HG03460 (cell line): ENCODE measurements at regions not wholly inside any gene's neighbourhood (a gene's known extent, or its start where the extent isn't known, plus 50 kb on each side); places are given as distances from the start of the nearest gene placed in this dataset.

ENCODE experiments used
- ATAC-seq: cut with Tn5 transposase; IDR thresholded peaks from one replicate; pipeline ENCODE4 v1.9.1; 2021; ENCODE audit not compliant: unreplicated experiment

DNA sequence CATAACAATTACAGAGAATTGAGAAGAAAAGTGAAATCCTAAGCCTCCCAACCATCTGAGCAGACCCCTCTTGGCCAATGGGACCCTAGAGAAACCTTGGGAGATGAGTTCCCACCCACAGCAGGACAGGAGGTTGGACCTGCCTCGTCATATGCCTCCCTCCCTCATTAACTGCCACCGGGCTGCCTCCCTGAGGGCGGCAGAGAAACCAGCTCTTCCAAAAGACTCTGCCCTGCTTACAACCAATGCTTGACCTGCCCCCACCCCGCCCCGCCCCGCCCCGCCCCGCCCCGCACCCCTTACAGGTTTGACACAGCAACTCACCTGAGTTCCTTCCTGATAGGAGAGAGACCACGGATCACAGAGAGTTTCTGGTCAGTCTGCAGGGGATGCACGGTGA, 86.1 kb downstream of the ADRA2C start:
- ATAC-seq, result no peak

DNA sequence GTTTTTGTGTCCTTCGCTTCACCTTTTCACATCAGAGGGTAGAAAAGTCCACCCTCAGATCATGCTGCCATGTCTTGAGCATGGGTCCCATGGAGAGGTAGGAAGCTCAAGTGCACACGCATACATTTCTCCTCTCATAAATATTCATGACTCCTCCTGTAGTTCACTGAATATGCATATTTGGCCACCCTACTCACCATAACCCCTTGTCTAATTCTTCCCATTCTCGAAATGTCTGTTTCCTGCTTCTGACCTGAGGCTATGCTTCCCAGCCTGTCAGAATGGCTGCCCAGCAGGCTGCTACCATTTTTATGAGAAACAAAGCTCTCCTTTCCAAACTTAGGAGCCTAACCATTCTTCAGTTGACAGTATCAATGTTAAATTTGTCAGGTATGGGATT, 86.5 kb downstream of the ADRA2C start:
- no peak for ATAC-seq

DNA sequence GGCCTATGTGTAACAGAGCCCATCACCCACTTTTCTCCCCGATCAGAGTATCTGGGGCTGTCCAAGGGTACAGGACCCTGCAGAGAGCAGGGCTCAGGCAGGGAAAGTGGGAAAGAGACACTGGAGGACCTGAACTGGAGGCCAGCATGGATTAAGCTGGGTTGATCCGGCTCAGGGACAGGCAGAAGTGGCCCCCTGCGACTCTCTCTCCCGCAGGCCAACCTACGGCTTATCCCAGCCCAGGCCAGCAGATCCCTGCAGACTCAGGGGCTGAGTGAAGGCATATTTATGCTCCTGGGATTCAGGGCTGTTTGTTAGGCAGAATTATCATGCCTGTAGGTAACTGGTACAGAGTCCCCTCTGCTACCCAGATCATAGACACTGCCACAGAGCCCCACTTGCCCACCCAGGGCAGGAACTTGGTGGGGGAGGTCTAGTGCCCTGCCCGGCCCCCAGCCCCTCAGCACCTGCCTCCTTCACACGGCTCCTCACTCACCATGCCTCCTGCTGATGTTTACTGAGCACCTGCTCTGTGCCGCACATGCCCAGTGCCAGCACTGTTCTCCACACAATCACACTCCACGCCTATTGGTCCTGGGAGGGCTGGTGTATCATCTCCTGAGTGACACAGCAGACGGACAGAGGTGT, 87.3 kb downstream of the ADRA2C start:
- no peak for ATAC-seq

DNA sequence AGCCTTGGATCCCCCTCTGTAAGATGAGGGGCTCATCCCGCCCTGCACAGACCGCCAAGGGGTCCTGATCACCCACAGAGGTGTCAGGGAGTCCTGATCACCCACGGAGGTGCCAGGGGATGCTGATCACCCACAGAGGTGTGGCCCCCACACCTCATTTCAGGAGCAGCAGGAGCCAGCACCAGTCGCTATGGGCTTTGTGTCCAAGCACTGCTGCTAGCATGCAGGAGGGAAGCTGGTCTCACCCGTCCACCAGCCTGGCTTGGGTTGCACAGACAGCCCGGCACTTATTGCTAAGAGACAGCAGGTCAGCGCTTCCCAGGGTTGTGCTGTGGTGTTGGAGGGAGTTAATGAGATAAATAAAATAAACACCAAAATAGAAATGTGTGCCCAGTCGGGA, 88.5 kb downstream of the ADRA2C start:
- no peak for ATAC-seq

DNA sequence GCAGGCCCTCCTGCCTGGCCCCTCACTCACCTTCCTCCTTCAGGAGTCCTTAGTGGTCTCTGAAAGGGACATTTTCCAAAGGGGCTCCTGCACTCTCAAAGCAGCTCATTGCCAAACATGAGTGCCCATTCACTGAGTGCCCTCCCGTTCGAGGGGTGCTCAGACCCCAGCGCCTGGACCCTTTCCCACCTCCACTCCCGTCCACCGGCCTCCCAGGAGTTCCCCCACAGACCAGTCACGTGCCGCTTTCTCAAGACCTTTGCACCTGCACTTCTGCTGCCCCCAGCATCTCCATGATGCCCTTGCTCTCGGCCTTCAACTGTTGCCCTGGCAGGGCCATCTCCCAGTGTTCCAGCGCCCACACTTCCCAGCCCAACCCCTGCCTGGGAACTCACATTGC, 89.5 kb downstream of the ADRA2C start:
- ATAC-seq, result no peak

DNA sequence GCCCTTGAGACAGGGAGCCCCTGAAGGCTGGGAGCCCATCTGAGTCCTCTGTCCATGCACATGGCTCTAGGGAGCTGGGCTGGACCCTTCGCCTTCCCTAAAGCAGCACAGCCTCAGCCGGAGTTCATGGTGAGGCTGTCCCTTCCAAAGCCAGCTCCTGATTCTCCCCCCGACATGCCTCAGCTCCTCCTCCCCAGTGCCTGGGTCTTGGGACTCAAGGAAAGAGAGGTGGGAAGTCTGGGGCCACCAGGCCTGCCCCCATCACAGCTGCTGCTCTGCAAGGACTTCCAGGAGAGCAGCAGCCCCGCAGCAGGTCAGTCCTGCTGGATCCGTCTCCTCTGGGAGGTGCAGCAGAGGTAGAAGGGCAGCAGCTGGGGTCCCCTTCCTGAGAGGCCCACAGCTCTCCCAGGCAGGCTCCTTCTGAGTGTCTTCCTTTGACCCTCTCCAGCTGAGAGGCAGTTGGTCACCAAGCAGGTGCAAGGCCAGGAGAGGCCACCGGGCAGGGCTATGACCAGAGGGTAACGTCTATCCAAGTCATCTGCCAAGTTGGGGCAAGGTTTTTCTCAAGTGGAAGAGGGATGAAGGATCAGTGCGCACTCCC, 90.5 kb downstream of the ADRA2C start:
- no peak for ATAC-seq

DNA sequence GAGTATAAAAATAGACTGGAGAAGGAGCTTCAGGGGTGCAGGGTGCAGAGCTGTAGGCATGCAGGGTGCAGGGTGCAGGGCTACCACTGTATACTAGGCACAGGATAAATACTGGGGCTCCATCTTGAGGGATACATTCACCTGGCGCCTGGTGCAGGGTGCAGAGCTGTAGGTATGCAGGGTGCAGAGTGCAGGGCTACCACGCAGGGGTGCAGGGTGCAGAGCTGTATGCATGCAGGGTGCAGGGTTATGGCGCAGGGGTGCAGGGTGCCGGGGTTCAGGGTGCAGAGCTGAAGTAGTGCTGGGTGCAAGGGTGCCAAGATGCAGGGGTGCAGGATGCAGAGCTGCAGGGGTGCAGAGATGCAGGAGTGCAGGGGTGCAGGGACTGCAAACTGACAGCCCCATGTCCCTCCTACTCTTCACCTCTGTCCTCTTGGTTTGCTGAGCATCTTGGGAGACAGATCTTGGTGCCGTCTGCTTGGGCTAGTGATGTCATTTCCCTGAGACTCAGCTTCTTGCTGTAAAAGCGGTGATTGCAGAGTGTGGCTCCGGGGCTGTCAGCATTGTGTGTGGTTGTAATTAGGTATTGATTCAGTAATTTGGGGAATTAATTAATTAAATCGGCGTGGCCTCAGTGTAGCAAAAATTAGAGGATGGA, 91.2 kb downstream of the ADRA2C start:
- no peak for ATAC-seq

DNA sequence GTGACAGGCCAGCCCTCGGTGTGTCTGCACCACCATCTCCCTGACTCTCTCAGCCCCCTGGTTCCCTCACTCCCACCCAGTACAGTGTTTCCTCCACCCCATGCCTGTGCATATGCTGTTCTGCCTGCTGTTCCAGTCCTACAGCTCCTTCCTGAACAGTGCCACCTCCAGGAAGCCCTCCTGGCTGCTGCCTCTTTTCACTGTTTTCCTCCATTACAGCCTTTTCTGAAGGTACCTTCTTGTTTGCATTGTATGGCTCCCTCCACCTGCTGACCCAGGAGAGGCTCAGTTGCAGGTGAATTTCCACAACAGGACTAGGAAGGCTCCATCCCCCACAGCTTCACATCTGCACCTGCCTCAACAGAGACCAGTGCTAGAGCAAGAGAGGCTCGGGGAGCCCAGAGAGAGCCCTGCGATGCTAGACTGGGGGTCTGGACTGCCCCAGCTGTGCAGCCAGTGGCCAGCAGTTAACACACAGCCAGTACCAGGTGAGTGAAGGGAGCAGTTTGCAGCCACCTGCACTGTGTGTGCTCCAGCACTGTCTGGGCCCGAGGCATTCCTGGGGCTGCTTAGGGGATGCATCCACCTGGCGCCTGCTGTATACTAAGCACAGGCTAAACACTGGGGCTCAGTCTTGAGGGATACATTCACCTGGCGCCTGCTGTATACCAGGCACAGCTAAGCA, 92.0 kb downstream of the ADRA2C start:
- ATAC-seq, result no peak

DNA sequence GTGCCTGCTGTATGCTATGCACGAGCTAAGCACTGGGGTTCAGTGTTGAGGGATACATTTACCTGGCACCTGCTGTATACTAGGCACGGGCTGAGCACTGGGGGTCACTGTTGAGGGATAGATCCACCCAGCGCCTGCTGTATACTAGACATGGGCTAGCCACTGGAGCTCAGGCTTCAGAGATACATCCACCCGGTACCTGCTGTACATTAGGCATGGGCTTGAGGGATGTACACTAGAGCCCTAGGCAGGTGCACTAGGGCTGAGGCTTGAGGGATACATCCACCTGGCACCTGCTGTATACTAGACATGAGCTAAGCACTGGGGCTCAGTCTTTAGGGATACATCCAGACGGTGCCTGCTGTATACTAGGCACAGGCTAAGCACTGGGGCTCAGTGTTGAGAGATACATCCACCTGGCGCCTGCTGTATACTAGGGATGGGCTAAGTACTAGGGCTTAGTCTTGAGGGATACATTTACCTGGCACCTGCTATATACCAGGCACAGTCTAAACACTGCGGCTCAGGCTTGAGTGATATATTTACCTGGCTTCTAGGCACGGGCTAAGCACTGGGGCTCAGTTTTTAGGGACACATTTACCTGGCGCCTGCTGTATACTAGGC, 92.7 kb downstream of the ADRA2C start:
- no peak for ATAC-seq

DNA sequence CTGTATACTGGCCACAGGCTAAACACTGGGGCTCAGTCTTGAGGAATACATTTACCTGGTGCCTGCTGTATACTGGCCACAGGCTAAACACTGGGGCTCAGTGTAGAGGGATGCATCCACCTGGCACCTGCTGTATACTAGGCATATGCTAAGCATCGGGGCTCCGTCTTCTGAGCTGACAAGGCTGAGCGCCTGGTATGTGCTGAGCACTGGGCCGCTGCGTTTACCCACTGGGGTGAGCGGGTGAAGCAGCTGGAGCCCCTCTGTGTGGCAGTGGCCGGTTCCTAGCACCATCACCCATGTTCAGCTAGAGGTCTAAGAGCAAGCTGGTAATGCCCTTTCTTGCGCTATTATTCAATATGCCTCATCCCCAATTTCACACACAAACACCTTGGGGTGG, 93.4 kb downstream of the ADRA2C start:
- no peak for ATAC-seq

DNA sequence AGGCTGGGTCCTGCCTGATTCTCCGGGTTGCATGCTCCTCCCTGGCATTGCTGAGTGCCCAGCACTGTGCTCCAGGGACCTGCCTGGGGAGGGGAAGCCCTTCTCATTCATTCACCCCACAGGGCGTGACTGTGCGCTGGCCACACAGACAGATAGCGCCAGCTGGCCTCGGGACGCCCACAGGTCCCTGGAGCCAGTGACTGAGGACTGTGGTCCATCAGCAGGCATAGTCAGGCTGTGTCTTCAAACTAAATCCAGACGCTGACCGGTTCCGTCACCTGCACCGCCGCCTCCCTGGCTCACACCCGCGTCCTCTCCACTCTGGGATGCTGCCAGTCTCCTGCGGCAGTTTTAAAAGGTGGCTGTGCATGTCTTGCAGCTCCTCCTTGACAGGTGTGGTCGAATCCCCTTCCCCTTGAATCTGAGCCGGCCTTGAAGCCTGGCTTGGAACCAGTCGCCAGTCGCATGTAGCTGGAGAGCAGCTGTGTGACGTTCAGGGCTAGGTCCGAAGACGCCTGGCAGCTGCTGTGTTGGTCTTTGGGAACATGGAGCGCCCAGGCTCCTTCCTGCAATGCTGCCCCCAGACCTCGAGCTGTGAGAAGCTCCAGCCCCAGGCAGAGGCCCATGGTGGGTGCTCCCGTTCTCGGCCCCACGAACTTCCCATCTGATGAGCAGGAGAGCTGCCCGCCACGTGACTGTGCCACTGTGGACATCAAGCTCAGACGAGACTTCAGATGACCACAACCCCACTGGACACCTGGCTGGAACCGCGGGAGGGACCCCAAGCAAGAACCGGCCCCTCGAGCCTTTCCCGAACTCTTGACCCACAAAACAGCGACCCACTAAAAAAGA, 94.1 kb downstream of the ADRA2C start:
- ATAC-seq, result no peak

DNA sequence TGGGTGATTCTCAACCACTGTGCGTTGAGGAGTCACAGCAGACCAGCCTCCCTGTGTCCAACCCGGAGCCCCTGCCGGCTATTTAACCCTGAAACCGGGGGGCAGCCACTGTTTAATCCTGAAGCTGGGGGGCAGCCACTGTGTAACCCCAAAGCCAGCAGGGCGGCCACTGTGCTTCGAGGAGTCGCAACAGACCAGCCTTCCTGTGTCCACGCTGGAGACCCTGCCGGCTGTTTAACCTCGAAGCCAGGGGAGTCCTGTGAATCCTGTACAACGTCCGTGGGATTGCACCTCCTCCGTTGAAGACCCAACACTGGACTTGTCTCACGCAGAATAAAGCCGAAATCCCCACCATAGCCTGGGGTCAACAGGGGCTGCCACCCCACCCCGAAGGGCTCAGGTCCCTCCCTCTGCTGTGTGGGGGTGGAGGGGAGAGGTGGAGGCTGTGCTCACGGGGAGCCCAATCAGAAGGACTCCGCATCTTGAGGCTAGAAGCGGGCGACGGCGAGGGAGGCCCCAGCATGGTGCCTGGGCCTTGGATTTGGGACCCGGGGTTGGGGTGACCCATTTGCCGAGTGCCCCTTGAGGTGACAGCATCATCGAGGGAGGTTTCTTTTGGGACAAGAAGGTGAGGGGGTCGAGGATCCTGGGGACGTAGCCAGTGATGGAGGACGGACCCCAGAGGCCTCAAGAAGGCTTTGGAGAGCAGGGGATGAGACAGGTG, 94.9 kb downstream of the ADRA2C start:
- ATAC-seq, result no peak

DNA sequence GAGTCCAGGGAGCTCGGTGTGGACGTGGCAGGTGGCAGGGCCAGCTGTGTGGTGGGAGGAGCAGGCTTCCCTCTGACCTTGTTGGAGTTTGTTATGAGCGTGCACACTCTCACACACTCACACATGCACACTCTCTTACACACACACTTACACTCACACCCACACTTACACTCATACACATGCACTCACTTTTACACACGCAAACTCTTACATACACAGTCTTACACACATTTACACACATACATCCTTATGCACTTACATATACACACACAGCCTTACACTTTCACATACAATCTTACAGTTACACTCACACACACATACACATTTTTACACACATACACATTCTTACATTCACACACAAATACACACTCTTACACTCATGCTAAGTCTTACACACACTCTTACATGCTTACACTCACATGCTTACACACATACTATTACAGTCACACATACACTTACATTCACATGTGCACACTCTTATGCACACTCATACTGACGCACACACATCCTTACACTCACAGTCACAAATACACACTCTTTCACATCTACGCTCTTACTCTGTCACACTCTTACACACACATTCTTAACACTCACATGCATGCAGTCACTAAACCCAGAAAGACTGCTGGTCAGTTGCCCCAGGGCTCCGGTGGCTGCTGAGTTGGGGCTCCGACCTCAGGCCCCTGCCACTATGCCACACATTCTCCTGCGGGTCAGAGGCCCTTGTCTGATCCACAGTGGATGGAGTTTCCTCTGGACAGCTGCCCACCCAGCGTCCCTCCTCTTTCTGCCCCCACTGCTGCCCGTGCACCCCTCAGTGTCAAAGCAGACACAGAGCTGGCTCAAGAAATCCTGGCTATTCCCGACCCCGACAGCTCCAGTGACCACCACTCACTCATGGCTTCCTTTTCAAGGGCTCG, 95.8 kb downstream of the ADRA2C start:
- no peak for ATAC-seq

DNA sequence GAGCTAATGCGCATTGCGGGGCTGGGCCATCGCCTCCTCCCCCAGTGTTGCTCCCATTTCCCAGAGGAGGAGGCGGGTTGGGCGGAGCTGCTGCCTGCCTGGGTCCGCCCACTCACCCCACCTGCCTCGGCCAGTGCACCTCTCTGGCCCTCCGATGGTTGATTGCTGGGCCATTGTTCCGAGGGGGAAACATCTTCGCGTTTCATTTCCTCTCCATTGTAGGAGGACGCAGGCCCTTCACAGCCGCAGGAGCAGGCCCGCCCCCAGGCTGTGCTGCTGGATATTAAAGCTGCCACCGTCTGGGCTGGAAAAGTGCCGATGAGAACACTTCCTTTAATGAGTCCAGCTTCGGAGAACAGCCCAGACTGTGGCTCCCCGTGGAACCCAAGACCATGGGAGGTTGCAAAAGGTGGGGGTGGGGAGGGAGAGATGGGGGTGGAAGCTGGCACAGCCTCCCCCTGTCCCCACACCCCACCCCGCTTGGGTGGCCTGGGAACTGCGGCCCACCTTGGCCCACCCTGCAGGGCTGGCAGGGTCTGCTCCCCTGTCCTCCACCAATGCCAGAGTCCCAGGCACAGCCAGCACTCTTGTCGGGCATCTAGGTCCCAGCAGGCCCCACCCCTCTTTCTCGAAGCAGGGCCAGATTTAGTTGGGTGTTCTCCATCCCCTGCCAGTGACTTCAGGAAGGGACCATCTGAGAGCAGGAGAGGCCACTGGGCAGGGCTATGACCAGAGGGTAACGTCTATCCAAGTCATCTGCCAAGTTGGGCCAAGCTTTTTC, 96.6 kb downstream of the ADRA2C start:
- no peak for ATAC-seq

DNA sequence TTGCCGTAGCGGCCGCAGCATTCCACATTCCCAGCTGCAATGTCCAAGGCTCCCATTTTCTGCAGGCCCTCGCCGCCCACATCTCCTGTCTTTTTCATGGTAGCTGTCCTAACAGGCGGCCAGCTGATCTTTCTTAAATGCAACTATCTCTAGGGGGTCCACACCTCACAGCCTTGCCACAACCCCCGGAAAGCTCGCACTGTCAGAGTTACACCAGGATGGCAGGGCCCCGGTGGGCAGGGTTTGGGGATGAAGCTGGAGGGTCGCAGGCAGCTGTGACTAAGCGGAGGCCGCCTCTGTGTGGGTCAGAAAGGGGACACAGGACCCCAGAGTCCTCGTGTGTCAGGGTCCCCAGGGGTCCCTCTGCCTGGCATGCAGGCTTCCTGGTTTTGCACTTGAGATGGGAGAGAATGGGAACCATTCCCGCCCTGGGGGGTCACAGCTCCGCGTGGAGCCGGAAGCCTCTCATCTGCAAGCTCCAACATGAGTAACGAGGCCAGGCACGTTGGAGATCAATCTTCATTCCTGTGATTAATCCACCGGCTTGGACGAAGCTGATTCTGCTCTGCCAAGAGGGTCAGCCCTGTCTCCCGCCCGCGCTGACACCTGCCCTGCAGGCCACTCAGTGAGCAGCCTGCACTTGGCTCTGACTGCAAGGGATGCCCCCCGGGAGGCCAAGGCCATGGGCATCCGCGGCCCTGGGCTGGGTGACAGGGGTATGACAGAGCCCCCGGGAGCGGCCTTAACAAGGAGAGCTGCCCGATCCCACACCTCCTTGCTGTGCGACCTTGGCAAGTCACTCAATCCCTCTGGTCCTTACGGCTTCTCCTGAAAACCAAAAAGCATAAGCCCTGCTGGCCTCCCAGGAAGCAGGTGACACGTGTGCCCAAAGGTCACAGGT, 97.9 kb downstream of the ADRA2C start:
- ATAC-seq, result no peak

DNA sequence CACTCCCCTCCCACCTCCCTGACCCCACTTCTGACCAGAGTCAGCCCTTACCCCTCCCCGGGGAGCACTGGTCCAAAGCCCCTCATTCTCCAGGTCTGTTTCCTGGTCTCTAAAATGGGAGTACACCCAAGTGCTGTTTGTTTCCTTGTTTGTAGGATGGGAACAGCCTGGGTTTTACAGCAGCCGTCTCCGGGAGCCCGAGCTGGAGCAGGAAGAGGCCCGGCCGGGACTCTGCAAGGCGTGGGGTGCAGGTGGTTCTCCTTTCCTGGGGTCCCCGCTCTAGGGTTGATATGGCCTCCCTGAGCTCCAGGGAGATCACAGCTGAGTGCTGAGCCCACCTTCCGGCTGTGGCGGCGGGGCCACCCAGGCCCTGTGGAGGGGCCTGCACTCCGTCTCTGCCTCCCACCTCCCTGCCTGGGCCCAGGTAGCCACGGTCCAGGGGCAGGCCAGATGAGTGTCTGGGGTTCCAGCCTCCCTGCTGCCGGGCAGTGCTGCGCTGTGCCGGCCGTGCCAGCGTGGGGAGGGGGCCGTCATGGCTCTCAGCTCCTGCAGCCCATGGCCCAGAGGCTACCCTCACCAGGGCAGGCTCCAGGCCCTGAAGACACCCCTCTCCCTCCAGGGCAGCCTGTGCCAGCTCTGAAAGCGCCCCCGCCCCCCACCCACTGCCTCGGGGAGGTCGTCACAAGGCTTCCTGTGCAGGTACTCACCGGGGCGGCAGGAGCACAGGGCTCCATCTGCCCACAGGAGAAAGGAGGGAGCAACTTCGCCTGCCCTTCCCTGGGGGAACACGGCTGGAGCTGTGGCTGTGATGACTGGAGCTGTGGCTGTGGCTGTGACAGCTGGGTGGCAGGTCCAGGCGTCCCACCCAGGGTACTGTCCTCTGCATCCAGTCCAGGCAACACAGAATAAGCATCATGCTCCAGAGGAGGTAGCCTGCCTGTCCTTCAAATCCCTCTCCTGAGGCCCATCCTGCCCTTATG, 98.8 kb downstream of the ADRA2C start:
- ATAC-seq, result no peak
